ENCODE measurements at regions not wholly inside any gene's neighbourhood (a gene's known extent, or its start where the extent isn't known, plus 50 kb on each side); places are given as distances from the start of the nearest gene placed in this dataset.

GRCh38 chr12:127628645-127629044, 638.3 kb upstream of the TMEM132C start:
- H3K36me3 Mint-ChIP-seq (ENCODE audit: low read depth): peaks cover 47% of the 10 kb centered on the region
- Histone ChIP-seq H3K79me2 (replicated peaks; ENCODE audit: insufficient read depth) (no peaks in the 10 kb centered on the region), H3K4me2 (no peak overlapping the region), H3K4me3 (no peak overlapping the region), H3K9me2 (ENCODE audit: insufficient read depth) (no peaks in the 10 kb centered on the region), H3K27ac (ENCODE audit: low read depth) (no peak overlapping the region), H4K20me1 (replicated peaks; ENCODE audit: insufficient read depth) (no peaks in the 10 kb centered on the region), H3F3A (replicated peaks; ENCODE audit: low read depth) (no peaks in the 10 kb centered on the region), H3K27me3 (ENCODE audit: insufficient read depth) (no peaks in the 10 kb centered on the region), H3K4me1 (ENCODE audit: insufficient read depth) (no peaks in the 10 kb centered on the region), H2AFZ (no peak overlapping the region), H3K36me3 (ENCODE audit: insufficient read depth) (0 out of 2 replicates have a peak, but pooled peaks cover 3% of the 10 kb centered on the region)
- no peak overlapping the region for H3K27ac Mint-ChIP-seq
- no peak overlapping the region for H3K4me3 Mint-ChIP-seq
- DNase-seq (ENCODE audit: low spot score): no peak
- no peak for ATAC-seq
- H3K27me3 Mint-ChIP-seq (ENCODE audit: insufficient read depth, low read depth, poor library complexity): peaks cover 4% of the 10 kb centered on the region
- no peaks in the 10 kb centered on the region for H3K4me1 Mint-ChIP-seq
- TF ChIP-seq ZNF114 (CRISPR knock-in tag; IDR thresholded peaks at IDR 0.05): no peak
- no peak for TF ChIP-seq NANOG (IDR thresholded peaks at IDR 0.05; ENCODE audit: borderline replicate concordance)
- TF ChIP-seq ZNF331 (CRISPR knock-in tag; IDR thresholded peaks at IDR 0.05; ENCODE audit: low read depth): no peak
- no peak for TF ChIP-seq EZH2phosphoT487 (IDR thresholded peaks at IDR 0.05; ENCODE audit: unreplicated experiment)
- TF ChIP-seq, protein P1, sequence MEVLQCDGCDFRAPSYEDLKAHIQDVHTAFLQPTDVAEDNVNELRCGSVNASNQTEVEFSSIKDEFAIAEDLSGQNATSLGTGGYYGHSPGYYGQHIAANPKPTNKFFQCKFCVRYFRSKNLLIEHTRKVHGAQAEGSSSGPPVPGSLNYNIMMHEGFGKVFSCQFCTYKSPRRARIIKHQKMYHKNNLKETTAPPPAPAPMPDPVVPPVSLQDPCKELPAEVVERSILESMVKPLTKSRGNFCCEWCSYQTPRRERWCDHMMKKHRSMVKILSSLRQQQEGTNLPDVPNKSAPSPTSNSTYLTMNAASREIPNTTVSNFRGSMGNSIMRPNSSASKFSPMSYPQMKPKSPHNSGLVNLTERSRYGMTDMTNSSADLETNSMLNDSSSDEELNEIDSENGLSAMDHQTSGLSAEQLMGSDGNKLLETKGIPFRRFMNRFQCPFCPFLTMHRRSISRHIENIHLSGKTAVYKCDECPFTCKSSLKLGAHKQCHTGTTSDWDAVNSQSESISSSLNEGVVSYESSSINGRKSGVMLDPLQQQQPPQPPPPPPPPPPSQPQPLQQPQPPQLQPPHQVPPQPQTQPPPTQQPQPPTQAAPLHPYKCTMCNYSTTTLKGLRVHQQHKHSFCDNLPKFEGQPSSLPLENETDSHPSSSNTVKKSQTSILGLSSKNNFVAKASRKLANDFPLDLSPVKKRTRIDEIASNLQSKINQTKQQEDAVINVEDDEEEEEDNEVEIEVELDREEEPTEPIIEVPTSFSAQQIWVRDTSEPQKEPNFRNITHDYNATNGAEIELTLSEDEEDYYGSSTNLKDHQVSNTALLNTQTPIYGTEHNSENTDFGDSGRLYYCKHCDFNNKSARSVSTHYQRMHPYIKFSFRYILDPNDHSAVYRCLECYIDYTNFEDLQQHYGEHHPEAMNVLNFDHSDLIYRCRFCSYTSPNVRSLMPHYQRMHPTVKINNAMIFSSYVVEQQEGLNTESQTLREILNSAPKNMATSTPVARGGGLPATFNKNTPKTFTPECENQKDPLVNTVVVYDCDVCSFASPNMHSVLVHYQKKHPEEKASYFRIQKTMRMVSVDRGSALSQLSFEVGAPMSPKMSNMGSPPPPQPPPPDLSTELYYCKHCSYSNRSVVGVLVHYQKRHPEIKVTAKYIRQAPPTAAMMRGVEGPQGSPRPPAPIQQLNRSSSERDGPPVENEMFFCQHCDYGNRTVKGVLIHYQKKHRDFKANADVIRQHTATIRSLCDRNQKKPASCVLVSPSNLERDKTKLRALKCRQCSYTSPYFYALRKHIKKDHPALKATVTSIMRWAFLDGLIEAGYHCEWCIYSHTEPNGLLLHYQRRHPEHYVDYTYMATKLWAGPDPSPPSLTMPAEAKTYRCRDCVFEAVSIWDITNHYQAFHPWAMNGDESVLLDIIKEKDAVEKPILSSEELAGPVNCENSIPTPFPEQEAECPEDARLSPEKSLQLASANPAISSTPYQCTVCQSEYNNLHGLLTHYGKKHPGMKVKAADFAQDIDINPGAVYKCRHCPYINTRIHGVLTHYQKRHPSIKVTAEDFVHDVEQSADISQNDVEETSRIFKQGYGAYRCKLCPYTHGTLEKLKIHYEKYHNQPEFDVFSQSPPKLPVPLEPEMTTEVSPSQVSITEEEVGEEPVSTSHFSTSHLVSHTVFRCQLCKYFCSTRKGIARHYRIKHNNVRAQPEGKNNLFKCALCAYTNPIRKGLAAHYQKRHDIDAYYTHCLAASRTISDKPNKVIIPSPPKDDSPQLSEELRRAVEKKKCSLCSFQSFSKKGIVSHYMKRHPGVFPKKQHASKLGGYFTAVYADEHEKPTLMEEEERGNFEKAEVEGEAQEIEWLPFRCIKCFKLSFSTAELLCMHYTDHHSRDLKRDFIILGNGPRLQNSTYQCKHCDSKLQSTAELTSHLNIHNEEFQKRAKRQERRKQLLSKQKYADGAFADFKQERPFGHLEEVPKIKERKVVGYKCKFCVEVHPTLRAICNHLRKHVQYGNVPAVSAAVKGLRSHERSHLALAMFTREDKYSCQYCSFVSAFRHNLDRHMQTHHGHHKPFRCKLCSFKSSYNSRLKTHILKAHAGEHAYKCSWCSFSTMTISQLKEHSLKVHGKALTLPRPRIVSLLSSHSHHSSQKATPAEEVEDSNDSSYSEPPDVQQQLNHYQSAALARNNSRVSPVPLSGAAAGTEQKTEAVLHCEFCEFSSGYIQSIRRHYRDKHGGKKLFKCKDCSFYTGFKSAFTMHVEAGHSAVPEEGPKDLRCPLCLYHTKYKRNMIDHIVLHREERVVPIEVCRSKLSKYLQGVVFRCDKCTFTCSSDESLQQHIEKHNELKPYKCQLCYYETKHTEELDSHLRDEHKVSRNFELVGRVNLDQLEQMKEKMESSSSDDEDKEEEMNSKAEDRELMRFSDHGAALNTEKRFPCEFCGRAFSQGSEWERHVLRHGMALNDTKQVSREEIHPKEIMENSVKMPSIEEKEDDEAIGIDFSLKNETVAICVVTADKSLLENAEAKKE (CRISPR knock-in tag; IDR thresholded peaks at IDR 0.05): no peak
- H3K9me3 Mint-ChIP-seq: peaks cover 96% of the 10 kb centered on the region

DNA sequence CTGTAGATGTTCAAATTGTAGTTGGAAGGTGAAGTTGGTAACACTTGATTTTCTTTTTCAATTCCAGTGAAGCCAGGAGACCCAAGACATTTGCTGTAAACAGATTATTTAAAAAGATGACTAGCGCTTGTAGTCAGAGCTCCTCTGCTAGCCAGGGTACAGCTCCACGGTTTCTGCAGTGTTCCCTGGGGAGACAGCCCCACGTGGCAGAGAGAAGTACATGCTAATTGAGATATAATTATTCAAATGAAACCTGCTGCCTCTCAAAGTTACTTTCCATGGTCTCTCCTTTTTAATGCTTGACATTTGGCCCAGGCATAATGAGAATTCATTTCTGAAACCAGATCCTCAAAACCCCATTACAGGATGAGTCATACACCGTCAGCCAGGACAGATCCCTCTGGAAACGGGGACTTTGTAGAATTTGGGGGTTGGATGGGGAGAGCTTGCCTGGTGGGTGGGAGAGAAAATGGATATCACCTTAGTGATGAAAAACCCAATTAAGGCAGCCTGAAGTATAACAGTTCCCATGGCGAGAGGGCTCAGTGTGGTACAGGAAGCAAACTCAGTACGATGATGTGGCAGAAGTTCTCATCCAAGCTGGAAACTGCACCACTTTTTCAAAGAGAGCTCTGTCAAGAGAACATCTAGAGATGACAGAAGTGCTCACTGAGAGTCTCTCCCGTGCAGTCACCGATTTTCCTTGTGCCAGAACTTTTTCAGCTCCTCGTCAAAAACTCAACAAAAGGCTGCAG, 637.7 kb upstream of the TMEM132C start:
- Histone ChIP-seq H3K9me2 (ENCODE audit: insufficient read depth) (no peaks in the 10 kb centered on the region), H3F3A (replicated peaks; ENCODE audit: low read depth) (no peaks in the 10 kb centered on the region), H2AFZ (no peak overlapping the region), H3K27me3 (ENCODE audit: insufficient read depth) (no peaks in the 10 kb centered on the region), H3K79me2 (replicated peaks; ENCODE audit: insufficient read depth) (no peaks in the 10 kb centered on the region), H4K20me1 (replicated peaks; ENCODE audit: insufficient read depth) (no peaks in the 10 kb centered on the region), H3K36me3 (ENCODE audit: insufficient read depth) (0 out of 2 replicates have a peak, but pooled peaks cover 3% of the 10 kb centered on the region), H3K4me1 (ENCODE audit: insufficient read depth) (no peaks in the 10 kb centered on the region), H3K27ac (ENCODE audit: low read depth) (no peak overlapping the region), H3K4me3 (no peak overlapping the region), H3K4me2 (no peak overlapping the region)
- Mint-ChIP-seq H3K4me3 (no peak overlapping the region), H3K4me1 (no peaks in the 10 kb centered on the region), H3K9me3 (peaks cover 96% of the 10 kb centered on the region), H3K27ac (no peak overlapping the region), H3K36me3 (ENCODE audit: low read depth) (peaks cover 49% of the 10 kb centered on the region), H3K27me3 (ENCODE audit: insufficient read depth, low read depth, poor library complexity) (peaks cover 4% of the 10 kb centered on the region)
- ATAC-seq: no peak
- no peak for TF ChIP-seq EZH2 (IDR thresholded peaks at IDR 0.05; ENCODE audit: low read depth, unreplicated experiment)
- no peak for TF ChIP-seq CREB1 (CRISPR knock-in tag; IDR thresholded peaks at IDR 0.05; ENCODE audit: low read depth)
- TF ChIP-seq, protein P2, sequence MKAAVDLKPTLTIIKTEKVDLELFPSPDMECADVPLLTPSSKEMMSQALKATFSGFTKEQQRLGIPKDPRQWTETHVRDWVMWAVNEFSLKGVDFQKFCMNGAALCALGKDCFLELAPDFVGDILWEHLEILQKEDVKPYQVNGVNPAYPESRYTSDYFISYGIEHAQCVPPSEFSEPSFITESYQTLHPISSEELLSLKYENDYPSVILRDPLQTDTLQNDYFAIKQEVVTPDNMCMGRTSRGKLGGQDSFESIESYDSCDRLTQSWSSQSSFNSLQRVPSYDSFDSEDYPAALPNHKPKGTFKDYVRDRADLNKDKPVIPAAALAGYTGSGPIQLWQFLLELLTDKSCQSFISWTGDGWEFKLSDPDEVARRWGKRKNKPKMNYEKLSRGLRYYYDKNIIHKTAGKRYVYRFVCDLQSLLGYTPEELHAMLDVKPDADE (IDR thresholded peaks at IDR 0.05): no peak
- no peak for DNase-seq (ENCODE audit: low spot score)
